ENCODE measurements at regions not wholly inside any gene's neighbourhood (a gene's known extent, or its start where the extent isn't known, plus 50 kb on each side); places are given as distances from the start of the nearest gene placed in this dataset.

DNA sequence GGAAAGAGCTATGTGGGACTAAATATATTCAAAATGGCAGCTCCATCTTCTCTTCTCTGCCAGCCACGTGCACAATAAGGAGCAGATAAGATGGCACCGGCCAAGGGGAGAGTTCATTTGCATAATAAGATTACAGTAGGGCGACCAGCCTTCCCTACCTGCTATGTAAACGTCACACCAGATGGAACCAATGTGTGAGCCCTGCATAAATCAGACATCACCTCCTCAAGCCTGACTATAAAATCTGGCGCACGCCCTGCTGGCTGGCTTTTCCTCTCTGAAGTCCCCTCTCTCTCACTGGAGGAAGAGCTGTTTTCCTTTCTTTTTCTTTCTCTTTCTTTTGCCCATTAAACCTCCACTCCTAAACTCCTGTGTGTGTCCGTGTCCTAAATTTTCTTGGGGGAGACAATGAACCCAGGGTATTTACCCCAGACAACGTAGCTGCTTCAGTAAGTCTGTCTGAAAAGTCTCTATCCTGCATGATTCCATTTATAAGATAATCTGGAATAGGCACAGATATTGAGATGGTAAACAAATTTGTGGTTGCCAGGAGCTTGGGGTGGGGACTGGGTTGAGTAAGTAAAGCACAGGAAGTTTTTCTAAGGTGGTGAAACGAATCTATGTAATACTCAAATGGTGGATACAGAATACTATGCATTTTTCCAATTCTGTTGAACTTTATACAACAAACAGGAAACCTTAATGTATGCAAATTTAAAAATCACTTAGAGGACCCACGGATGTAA is 670.0 kb upstream of the KIRREL3 start:
- DNase-seq, result no peak

DNA sequence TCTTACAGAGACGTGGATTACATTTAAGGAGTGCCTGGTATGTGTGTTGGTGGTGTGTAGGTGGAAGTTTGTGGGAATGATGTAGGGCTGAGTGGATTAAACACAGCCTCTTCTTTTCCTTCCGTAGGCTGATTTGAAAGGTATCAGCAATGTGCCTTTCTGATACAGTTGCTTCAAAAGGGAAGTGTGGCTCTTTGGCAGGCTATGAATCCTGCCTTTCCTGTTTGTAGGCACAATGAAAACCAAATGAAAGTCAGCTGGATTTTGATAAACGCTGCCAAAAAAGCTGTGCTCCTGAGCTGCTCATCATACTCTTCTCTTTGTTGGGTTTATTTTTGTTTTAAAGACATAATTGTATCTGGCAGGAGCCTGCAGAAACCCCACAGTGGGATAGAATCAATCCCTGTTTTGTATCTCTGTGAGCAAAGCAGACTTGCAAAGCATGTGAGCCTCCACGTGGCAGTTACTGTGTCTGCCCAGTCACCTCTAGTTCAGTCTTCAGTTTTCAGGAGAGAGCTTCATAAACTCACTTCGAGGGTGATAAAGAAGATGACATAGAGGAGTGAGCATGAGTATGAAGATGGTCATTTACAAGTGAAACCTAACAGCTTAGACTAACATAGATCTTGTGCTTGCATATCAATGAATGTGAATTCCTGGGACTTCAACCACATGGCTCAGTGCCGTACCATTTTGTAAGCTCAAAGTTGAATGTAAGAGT is 655.7 kb upstream of the KIRREL3 start:
- DNase-seq, result no peak

DNA sequence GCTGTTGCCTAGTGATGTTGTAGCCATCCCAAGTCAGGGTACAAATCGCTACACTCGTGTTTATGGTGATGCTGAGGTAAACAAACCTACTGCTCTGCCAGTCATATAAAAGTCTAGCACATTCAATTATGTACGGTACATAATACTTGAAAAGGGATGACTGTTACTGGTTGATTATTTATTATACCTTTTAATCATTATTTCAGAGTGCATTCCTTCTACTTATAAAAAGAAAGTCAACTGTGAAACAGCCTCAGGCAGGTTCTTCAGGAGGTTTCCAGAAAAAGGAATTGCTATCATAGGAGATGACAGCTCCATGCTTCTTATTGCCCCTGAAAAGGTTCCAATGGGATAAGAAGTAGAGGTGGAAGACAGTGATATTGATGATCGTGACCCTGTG is 652.5 kb upstream of the KIRREL3 start:
- no peak for DNase-seq

DNA sequence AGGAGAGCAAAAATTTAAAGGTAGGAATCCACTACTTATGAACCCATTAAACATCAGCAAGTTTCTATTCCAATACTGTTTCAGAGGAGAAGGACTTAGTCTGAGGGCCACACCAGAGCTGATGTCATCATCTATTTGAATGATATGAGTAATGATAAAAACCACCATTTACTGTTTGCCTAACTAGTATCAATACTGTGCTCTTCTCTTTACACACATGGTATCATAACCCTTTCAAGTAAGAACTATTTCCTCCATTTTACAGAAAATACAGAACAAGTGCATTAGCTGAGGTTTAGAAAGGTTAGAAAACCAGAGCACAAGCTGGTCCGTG is 651.3 kb upstream of the KIRREL3 start:
- DNase-seq, result no peak

DNA sequence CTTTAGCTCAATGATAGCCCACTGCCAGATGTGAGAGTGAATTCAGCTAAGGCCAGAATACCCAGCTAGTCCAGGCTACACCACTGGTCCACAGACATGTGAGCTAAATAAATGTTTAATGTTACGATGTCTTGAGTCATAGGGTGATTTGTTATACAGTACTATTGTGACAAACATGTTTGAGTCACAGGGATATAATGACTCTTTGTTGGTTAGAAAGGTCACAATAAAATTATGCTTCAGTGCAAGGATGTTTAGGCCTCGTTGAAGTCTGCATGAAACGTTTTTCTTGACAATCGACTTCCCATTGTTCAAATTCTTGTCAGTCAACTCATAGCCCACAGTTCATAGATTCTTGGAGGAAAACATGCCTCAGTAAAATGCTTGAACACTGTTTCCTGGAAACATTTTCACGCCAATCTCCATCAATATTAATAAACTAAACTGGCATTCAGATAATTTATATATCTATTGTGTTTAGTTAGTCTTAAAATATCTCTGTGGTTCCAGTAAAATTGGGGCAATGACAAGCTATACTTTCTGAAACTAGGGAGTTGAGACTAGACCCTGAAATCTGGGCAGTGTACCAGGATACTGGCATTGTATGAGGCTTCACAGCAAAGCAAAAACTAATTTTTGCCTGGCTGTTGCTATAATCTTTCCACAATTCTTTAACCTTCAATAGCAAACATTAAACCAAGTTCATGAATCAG is 650.8 kb upstream of the KIRREL3 start:
- DNase-seq, result no peak

DNA sequence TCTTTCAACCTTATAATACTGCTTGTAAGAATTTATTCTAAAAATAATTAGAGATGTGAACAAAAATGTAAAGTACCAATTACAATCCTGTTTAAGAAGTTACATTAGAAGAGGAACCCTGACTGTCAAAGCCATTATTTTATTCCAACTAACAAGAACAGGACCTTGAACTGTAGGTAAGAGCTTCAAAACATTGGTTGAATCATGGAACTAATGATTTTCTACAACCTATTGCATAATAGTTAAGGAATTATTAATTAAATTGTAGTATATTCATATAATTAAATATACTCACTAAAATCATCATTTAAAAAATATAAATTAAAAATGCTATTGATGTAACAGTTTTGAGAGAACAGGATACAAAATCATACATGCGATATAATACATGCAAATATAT is 649.4 kb upstream of the KIRREL3 start:
- no peak for DNase-seq

DNA sequence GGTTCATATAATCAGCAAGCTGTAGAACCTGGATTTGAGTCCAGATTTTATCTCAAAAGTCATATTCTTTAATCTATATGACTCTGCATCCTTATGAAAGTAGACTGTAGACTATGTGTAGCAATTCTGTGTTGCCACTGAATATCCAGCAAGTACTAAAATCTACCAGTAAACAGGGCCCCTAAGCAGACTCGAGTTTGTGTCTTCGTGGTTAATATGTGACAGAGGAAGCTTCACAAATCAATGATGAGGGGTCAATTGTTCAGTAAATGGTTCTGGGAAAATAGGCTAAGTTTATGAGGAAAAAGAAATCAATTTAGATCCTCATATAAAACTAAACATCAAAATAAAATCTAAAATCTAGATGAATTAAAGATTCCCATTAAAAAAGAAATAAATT is 648.5 kb upstream of the KIRREL3 start:
- no peak for DNase-seq

DNA sequence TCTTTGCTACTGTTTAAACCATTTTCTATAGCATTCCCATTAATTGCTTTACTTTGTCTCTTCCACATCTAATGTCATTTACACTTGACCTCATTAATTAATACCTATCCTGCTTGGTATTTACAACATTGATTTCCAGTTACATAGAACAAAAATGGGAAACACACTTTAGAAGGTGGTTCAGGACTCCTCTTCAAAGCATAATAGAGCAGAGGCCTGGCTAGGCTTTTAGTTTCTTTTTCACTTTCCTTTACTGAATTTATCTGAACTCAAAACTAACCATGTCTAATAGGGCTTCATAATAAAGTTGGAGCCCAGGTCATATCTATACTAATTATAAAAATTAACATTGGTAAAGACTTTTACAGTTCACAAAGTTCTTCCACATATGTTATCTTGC is 648.0 kb upstream of the KIRREL3 start:
- DNase-seq, result no peak

DNA sequence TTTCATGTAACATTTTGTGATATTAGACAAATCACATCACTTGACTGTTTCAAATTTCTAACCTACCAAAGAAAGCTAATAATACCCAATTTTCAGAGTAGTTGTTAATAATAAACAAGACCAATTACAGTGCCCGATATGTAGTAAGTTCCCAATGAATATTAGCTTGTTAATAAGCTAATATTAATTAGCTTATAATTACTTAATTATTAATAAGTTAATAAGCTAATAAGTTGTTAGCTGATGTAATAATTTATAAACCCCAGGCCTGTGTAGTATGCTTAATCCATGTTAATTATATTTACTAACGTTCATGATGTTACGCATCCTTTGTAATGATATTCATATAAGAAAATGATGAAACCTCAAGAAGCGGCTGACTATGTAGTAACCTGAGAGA is 643.8 kb upstream of the KIRREL3 start:
- DNase-seq, result no peak

DNA sequence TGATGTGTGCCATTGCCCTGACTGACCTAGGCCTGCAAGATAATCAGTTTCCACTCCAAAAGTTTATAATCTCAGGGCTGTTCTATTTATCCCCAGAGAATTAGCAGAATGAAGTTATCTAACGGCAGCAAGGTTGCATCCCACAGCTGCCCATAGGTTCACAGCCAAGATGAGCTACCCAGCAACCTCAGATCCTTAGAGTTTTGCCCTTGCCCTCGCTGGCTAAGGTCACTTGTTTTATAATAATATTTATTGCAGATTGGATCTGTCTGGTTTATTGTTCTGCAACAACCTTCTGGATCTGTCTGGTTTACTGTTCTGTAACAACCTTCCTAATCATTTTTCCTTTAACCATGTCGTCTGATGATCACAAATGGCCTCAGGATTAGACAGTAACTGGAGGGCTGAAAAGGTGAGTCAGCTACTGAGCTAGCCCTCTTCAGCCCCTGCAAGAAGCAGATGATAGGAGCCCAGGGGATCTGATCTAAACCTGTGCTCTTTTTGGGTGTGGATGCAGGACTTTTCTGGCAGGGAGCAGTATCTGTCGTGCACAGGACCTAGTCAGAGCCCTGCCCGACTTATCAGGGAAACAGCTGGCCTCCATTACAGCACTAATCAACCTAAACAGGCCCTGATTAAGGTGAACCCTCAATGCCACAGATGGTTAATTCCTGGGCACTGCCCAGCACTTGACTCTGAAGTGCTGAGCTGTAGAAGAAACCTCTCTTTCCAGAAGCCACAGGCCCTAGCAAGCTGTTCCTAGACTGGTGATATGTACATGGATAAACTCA is 642.9 kb upstream of the KIRREL3 start:
- no peak for DNase-seq

DNA sequence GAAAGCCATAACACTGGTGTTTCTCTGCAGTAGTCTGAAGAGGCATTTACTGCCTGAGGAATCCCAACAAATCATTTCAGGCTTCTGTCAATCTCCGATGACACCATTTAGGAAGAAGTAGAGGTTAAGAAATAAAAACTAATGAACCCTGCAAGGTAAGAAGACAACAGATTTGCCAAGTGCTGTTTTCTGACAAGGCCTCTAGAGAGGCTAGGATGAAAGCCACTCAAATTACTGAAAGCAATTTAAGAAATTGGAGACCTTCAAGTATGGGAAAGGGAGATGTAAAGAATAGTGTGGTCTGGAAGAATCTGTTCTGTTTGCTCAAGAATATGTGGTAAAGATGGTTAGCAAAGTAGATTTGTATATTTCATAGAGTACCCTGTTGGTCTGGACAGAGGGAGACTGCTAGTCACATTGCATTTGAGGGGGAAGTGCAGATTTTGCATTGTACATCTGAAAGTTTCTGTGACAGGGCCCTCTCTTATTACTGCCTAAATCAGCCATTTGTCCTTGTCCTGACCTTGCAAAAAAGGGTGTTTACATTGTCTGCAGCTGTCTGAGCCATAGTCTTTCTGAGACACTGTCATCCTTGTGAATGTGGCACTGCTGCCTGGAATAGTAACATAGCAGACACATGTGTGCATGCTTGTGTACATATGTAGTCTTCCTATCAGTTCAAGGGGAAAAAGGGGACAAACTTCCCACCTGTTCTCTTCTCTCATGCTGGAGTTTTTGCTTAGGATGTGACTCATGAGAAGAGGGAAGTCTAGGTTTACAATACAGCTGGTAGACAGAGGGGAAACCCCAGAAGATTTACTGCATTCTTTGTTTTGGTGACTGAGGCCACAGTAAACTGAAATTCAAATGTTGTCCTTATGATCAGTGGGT is 640.2 kb upstream of the KIRREL3 start:
- no peak for DNase-seq

DNA sequence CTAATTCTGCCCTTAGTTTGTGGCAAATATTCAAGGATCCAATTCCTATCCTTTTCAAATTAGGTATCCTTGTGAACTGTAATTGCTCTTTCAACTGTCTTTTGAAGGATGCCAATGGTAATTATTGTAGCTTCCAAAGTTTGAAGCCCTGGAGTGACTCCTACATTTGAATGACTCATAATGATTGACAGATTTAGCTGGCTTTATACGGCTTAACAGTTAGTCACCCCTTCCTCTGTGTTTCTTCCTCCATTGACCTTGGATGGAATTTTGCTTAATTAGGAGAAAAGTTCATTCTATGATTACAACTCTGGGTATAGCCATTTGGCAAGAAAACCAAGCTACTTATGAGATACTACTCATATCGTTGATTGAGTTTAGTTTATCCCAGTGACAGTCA is 639.3 kb upstream of the KIRREL3 start:
- no peak for DNase-seq

DNA sequence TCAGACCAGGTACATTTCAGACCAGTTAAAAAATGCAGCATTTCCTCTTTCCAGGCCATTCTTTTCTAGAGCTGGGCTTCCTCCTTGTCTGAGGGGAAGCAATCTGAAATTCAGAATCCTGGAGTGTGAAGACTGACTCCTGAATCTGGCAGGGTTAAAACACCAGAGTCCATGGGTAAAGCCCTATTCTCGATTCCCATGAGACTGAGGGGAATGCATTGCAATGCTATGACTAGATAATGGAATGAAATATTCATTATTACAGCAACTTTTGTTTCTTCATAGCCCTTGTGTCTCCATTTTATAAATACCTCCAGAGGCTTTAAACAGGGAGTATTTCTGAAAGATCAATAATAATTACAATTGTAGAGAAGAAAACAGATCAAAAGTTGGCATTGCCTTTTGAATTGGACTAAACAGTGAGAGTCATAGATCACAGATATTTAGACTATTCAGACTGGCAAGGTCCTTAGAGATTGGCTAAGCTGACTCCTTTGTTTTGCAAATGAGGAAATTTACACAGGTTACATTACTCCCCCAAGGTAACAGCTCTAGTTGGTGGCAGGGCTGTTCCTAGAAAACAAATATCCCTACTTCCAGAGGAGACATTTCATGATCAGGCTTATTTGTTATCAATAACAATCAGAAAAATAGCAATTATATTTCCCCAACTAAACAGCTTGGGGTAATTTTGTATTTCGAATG is 632.6 kb upstream of the KIRREL3 start:
- DNase-seq, result no peak

DNA sequence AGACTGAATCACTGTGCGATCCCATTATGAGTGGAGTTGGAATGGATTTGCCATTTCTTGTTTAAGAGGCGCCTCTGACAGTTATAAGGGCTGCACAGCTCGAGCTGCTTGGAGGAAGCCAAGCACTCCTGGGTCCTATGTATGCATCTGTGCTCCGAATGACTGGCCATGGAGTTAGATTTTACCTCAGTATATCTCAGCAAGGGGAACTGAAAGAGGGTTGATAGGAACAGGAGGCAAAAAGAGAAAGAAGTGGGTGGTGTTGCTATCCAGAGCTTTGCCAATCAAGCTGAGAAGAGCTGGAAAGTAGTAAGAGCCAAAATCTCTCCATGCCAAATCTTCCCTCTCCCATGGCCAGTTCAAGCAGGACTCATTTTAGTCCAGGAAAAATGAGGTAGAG is 632.0 kb upstream of the KIRREL3 start:
- DNase-seq, result no peak

DNA sequence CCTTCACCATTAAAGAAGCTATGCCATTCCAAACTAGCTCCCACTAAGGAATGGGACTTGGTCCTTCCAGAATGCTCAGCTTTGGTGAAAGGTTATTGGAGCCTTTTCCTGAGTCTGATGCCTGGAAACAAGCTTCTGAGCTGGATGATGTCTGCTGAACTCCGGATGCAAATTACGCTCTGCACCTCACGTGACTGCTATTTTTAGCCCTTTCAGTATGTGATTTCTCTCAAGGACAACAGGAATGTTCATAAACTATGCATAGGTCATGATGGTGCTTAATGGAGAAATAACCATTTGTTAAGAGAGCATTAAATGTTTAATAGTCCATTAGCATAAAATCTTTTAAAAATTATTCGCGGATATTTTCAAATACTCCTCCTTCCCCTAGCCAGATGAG is 631.4 kb upstream of the KIRREL3 start:
- DNase-seq, result no peak

DNA sequence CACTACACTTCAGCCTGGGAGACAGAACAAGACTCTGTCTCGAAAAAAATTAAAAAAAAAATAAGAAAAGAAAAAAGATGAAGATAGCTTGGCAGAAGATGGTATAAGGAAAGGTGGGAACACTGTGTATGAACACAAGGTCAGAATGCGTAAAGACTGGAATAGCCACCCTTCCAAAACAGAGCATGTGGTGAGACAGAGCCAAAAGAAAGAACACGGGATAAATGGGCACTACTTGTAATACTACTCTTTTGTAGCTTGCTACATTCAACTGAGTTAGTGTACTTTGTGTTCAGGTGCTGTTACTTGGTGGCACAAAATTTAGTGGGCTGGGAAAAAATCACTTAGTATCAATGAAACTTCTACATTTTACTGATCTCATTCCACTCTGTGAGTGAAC is 628.6 kb upstream of the KIRREL3 start:
- no peak for DNase-seq

DNA sequence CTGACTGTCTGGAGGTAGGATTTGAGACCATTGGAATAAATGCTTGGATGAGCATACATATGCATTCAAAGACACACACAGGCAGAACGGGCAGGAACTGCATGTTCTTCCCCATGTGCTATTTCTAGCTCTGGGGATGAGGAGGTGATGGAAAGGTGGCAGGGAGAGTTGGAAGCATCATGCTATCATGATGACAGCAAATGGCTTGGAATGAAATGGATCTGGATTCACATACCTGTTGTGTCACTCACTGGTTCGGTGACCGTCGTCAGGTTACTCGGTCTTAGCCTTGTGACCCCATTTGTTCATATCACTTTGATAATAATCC is 627.9 kb upstream of the KIRREL3 start:
- no peak for DNase-seq

DNA sequence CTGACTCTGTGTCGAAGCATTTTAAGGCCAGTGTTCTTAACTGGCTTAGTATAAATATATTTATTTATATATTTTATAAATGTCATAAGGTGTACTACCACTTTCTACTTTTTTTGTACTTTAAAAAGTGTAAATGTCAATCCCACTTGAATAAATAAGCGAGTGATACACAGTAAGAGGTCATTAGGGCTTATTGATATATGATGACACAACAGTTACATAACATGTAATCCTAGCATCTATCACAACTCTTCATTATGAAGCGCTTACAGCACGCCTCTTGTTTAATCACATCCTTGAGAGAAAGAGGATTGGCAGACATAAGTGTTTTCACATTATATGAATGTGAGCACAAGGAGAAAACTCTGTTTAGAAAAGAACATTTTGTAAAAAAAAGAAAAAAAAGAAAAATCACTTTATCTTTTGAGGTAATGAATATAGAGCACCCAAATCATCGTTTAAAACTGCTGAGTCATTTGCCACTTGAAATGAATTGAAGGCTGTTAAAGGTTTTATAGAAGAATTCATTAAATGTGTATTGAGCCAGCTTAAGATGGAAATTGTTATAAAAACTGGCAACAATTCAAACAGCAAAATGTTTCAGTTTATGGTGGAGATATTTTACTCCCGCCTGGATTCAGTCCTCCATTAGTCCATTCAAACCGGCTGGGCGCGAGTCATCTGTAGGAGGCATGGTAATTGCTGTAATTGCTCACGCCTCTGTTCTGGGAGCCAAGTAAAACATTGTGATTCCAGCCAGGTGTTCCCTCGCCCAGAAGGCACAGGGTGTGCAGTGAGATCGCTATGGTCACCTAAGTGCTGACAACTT is 627.3 kb upstream of the KIRREL3 start:
- no peak for DNase-seq

DNA sequence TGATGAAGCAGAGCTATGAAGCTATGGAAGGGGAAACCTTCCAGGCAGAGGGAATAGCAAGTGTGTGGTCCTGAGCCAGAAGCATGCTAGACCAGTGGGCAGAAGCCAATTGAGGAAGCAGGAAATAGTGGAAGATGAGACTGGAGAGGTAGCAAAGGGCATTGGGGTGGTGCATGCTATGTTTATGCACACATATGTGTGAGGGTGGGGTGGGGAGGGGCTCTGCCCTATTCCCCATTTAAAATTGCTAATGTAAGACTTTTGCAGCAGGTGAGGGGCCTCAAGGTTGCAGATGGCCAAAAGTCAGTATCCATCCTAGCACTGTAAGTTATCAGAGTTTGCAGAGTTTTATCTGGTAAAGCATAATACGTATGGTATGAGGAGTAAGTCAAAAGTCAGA is 626.6 kb upstream of the KIRREL3 start:
- DNase-seq, result no peak

DNA sequence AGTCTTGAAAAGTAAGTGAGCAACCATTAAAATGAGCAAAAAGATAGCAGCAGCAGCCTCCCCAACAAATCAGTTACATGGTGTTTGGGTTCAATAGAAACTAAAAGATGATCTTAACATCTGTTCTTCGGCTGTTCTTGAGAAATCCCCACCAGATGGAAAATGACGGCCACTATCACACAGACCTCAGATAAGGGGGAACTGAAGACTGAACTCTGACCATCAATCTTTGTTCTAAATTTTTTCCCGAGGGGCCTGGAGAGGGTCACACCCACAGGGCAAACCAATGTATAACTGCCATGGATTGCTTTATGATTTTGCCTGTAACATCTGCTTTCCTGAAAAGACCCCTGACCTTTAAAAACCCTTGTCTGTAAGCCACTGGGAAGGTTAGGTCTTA is 624.8 kb upstream of the KIRREL3 start:
- no peak for DNase-seq

DNA sequence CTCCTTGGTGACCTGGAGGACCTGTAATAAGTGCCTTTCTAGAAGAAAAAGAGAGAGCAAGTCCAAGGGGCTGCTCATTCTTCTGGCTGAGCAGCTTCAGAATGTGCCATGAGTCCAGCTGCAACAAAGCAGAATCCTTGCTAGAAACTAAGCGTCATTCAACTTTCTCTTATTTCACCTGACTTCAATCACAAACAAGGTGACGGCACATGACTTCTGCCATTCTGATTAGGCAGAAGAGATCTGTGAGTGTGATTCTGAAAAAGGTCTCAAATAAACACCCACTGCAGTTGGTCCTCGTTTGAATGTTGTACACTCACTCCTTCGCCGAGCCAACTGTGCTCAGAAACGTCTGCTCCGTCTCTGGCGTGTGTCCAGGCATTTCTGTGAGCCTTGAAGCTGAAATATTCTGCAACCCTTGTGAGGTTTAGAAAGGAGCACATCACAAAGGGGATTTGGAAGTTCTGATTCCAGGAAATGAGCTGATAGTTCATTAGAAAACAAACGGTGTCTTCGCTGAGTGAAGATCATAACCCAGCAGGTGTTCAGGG is 623.8 kb upstream of the KIRREL3 start:
- DNase-seq, result no peak

All from T1000 (cell line).